C4-2B (cell line): ENCODE measurements at regions not wholly inside any gene's neighbourhood (a gene's known extent, or its start where the extent isn't known, plus 50 kb on each side); places are given as distances from the start of the nearest gene placed in this dataset.

Experiments
- CTCF ChIP-seq: fragments of 450-650 bp; conservative IDR thresholded peaks from 2 replicates; pipeline ENCODE4 v1.5.1; 2017; ENCODE audit warnings: mild to moderate bottlenecking
- ZFX ChIP-seq: fragments of 450-650 bp; IDR thresholded peaks from 2 replicates; pipeline ENCODE4 v1.6.1; 2017

GRCh38 chr7:153185936-153186335 is 426.4 kb downstream of the ACTR3B start:
- no peak for TF ChIP-seq CTCF
- TF ChIP-seq ZFX = no peak
